ENCODE measurements at regions not wholly inside any gene's neighbourhood (a gene's known extent, or its start where the extent isn't known, plus 50 kb on each side); places are given as distances from the start of the nearest gene placed in this dataset.

GRCh38 chrX:130974323-130974722 lies 71.3 kb upstream of the ENOX2 start:
- DNase-seq = peak; percentile 6
- in situ Hi-C loops (cut with HindIII; ENCODE audit: low pct_ligation_motif_present, low pct_unique_long_range_greater_than_20kb, low sequenced_read_pairs) = no loop called here

DNA sequence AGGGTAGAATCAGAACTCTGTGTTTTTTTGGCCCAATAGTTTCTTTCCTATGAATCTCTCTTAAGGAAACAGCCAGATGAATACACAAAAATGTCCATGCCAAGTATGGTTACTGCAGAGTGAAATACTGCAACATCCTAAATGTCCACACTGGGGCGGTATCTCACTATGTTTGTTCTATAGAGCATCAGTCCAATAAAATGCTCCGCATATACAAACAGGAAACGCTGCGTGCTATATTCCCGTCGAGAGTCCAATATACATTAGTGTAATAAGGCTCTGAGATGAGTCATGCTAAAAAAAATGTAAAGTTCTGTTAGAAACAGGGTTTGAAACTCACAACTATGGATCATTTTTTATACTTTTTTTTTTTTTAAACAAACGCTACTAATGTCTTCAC lies 72.9 kb upstream of the ENOX2 start:
- in situ Hi-C loops (cut with HindIII; ENCODE audit: low pct_ligation_motif_present, low pct_unique_long_range_greater_than_20kb, low sequenced_read_pairs) = no loop called here
- DNase-seq = peak; percentile 54

- no peak for DNase-seq
- in situ Hi-C loops (cut with HindIII; ENCODE audit: low pct_ligation_motif_present, low pct_unique_long_range_greater_than_20kb, low sequenced_read_pairs) = no loop called here
Measured at GRCh38 chrX:130981836-130982235, 76.3 kb upstream of the ARHGAP36 start.

- in situ Hi-C loops (cut with HindIII; ENCODE audit: low pct_ligation_motif_present, low pct_unique_long_range_greater_than_20kb, low sequenced_read_pairs) = no loop called here
- no peak for DNase-seq
Measured at GRCh38 chrX:130984782-130985181, 73.4 kb upstream of the ARHGAP36 start.

GRCh38 chrX:130987241-130987640 lies 70.9 kb upstream of the ARHGAP36 start:
- in situ Hi-C loops (cut with HindIII; ENCODE audit: low pct_ligation_motif_present, low pct_unique_long_range_greater_than_20kb, low sequenced_read_pairs) = no loop called here
- DNase-seq = no peak

DNA sequence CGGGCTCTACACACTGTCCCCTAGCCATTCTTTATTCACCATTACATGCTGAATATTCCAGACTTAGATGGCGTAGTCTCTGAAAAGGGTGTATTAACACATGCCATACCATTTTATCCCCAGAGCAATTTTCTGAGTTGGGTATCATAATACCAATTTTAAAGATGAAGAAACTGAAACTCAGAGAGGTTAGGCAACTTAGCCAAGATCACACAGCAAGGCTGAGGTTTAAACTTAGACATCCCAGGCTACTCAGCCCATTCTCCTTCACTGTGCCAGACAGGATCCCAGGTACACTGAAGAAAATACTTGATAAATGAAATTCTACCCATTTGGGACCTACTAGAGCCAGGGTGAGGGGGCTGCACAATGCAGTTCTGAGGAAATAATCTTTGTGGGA lies 67.4 kb upstream of the ARHGAP36 start:
- no peak for DNase-seq
- in situ Hi-C loops (cut with HindIII; ENCODE audit: low pct_ligation_motif_present, low pct_unique_long_range_greater_than_20kb, low sequenced_read_pairs) = no loop called here

GRCh38 chrX:130994671-130995070 lies 63.5 kb upstream of the ARHGAP36 start:
- in situ Hi-C loops (cut with HindIII; ENCODE audit: low pct_ligation_motif_present, low pct_unique_long_range_greater_than_20kb, low sequenced_read_pairs) = no loop called here
- peak; percentile 11 for DNase-seq

GRCh38 chrX:130995439-130995838 lies 62.7 kb upstream of the ARHGAP36 start:
- no peak for DNase-seq
- in situ Hi-C loops (cut with HindIII; ENCODE audit: low pct_ligation_motif_present, low pct_unique_long_range_greater_than_20kb, low sequenced_read_pairs) = no loop called here

DNA sequence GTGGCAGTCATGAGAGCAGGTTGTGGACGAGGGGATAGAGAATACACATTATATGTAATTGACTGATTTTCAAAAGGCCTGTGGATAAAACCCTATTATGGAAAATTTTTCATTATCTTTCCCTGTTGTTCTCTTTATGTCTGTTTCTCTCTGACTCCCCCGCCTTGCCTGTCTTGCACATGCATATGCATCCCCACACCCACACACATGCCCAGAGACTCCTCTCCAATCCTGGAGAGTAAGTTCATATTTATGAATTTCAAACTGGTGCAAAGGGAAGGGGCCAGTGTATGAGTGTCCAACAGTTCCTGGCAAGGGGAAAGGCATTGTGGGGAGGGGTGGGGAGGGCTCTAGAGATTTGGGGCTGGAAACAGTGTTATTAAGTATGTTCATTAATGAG lies 60.8 kb upstream of the ARHGAP36 start:
- in situ Hi-C loops (cut with HindIII; ENCODE audit: low pct_ligation_motif_present, low pct_unique_long_range_greater_than_20kb, low sequenced_read_pairs) = no loop called here

GRCh38 chrX:130999360-130999759 lies 58.8 kb upstream of the ARHGAP36 start:
- in situ Hi-C loops (cut with HindIII; ENCODE audit: low pct_ligation_motif_present, low pct_unique_long_range_greater_than_20kb, low sequenced_read_pairs) = no loop called here
- no peak for DNase-seq

More for the DNA sequence above, 60.8 kb upstream of the ARHGAP36 start:
- DNase-seq = no peak

Measured in ACHN (cell line).